Activated CD4-positive, alpha-beta T cell treated with anti-CD3 and anti-CD28 coated beads, Interleukin-2, amount 50 U/mL, for 24 hours (primary cell): ENCODE measurements at regions not wholly inside any gene's neighbourhood (a gene's known extent, or its start where the extent isn't known, plus 50 kb on each side); places are given as distances from the start of the nearest gene placed in this dataset.

Source experiments
- DNase-seq, 2 donors: peaks; one replicate each; pipeline ENCODE4 v3.0.0-alpha.2; 2020; ENCODE audit warnings: low read depth in 1 of 2, low spot score in 1 of 2

DNA sequence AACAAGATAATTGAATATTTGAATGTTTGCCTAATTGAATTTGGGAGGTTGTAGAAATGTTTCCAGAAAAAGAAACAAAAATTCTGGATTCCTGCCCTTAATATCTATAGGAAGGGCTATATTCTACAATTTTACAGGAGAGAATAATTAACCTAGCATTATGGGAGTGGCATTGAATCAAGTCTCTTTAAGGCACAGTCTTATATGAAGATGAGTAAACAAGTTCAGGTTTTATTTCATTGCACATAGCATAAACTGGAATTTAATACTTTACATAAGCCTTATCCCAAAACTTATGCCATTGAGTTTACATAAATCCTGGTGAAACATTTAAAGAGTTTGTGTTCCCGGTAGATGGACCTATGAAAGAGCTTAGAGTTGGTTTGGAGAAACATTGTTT is 138.1 kb upstream of the ADAMTSL1 start:
- DNase-seq: no peak

GRCh38 chr9:18338042-18338441 is 135.9 kb upstream of the ADAMTSL1 start:
- no peak for DNase-seq

DNA sequence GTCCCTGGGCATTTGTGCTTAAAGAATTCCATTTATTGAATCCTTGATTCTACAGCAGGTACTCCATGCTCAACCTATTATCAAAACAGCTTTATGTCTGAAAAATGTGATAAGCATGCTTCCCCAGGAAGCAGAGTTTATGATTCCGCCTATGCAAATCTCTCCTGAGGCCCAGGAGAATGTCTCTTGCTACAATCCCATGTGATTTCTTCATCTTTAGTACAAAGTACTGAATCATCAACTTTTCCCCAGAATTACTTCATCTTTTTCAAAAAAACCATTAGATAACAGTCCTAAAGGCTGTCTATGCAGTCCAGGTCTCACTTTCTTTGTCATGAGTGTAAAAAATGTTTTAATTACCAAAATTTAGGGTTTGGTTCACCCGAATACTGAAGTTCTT is 130.2 kb upstream of the ADAMTSL1 start:
- DNase-seq: no peak

DNA sequence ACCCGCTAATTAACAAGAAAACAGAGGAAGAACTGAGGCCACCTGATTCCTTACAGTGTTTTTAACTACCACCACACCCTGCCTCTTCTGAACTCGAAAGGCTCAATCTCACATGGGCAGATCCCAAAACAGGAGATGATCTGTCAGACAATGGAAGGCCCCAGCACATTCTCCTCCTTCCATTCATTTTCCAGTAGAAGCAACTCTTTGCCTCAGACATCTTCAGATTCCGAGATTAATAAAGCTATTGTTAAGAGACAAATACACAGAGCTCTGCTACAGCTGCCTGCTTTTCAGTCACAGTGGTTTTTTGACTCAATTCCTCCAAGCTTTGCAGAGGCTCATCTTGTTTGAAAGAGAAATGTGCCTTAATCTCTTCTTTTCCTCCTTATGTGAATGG is 127.2 kb upstream of the ADAMTSL1 start:
- DNase-seq: no peak

DNA sequence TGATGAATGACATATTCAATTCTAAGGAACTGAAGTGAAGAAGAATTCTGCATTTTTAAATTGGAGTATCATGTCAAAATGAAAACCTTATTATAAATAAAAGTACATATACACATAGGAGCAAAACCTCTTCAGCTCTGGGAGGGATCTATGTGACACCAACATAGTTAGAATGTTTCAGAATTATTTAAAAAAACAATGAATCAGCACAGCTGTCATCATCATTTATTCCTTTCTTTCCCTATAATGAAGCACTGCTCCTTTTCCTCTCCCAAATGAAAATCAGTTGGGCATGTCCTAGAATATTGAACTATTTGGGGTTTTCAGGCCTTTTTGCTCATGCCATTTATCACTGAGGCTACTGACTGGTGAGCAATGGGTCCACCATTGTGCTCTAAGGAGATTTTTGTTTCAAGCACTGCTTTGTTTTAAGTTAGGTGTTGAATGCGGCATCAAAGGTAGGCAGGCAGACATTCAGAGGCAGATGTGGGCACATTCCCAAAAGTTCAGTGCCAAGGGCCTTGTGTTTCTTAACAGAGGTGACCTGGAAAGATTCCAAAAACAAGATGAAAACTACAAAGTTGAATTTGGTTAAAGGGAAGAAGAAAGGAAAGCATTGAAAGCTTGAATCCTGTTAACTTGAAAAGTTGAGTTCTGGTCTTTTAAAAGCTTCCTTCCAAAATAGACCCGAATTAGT is 126.4 kb upstream of the ADAMTSL1 start:
- no peak for DNase-seq

DNA sequence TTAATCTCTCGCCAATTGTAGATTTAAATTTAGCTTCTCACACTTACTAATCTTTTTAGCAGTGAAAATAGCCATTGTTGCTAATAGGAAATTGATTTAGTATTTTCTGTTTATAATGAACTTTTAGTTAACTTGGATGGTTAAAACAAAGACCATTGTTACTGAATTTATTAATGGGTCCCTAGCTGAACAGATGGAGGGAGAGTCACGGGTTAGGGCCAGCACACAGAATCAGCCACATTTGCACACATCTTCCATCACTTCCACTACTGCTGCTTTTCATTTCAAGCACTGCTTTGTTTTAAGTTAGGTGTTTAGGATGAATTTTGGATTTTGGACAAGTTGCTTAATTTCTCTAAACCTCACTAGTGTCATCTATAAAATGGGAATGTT is 125.9 kb upstream of the ADAMTSL1 start:
- no peak for DNase-seq

- DNase-seq: no peak
Measured at GRCh38 chr9:18349530-18349929, 124.4 kb upstream of the ADAMTSL1 start.

GRCh38 chr9:18350036-18350435 is 123.9 kb upstream of the ADAMTSL1 start:
- no peak for DNase-seq

DNA sequence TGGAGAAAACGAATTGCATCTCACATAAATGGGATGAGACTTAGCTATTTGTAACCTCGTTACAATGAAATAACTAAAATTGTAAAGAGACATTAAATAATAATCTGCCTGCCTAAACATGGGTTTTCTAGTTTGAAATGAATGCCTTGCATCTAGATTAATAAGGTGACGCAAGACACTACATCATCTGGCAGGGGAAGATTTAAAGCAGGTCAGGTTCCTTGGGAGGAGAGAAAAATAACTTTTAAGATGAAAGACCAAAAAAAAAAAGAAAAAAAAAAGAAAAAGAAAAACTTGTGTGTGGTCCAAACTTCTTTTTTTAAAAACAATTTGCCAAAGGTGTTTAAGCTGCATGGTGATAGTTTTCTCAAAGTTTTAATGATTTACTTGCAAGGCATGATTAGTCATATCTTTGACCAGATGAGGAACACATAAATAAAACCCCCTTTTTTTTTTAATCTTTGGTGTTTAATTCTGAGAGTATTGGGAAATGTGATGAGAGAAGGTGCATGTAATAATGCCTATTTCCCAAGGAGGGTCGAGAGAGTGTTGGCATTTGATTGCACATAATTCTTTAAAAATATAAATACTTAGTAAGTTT is 122.9 kb upstream of the ADAMTSL1 start:
- no peak for DNase-seq

DNA sequence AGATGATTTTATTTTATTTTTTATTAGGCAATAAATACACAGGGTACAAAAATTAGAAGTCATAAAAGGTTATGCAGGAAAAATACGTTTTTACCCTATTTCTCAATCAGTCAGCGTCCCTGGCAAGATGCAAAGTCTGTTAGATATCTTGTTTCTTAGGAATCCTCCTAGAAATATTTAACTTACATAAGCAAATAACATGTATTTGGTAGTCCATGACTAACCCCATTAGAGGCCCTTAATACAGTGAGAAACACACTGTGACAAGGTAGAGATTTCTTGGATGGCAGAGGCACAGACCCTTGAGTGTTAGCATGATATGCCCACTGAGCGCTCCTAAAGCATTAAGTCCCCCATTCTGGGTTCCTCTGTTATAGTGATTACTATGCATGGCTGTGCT is 121.2 kb upstream of the ADAMTSL1 start:
- DNase-seq: no peak

GRCh38 chr9:18353473-18353872 is 120.5 kb upstream of the ADAMTSL1 start:
- DNase-seq: no peak

- no peak for DNase-seq
Measured at GRCh38 chr9:18357321-18357720, 116.6 kb upstream of the ADAMTSL1 start.

DNA sequence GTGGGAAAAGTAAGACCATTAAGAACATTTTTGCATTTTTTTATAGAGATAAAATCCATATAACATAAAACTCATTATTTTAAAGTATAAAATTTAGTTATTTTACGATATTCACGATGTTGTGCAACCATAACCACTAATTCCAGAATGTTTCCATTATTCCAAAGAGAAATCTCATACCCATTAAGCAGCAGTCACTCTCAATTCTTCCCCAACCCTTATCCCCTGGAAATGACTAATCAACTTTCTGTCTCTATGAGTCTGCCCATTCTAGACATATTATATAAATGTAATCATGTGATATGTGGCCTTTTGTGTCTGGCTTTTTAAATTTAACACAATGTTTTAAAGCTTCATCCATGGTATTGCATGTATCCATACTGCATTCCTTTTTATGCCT is 115.6 kb upstream of the ADAMTSL1 start:
- no peak for DNase-seq

- DNase-seq: no peak
Measured at GRCh38 chr9:18359335-18359734, 114.6 kb upstream of the ADAMTSL1 start.

- no peak for DNase-seq
Measured at GRCh38 chr9:18360005-18360404, 113.9 kb upstream of the ADAMTSL1 start.

GRCh38 chr9:18361646-18362045 is 112.3 kb upstream of the ADAMTSL1 start:
- DNase-seq: no peak

- DNase-seq: no peak
Measured at GRCh38 chr9:18362166-18362565, 111.8 kb upstream of the ADAMTSL1 start.

GRCh38 chr9:18362901-18363685 is 110.9 kb upstream of the ADAMTSL1 start:
- no peak for DNase-seq

- DNase-seq: no peak
Measured at GRCh38 chr9:18365651-18366050, 108.3 kb upstream of the ADAMTSL1 start.

DNA sequence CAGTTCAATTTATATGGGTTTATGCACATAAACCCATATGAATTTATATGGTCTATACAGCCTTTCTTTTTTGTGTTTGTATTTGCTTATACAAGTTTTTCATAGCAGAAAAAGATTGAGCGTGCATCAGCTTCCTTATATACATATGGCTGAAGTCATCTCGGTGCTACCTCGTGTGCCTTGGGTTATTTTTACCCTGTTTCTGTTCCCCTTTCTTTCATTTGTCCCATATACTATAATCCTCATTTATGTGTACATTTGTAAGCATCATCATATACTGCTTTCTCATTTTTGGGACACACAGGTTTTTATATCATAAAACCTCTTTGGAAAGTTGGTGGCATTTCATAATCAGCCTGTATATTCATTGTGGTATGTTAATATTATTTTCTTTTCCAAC is 107.8 kb upstream of the ADAMTSL1 start:
- DNase-seq: no peak

GRCh38 chr9:18368206-18368605 is 105.7 kb upstream of the ADAMTSL1 start:
- no peak for DNase-seq

- DNase-seq: no peak
Measured at GRCh38 chr9:18371141-18371540, 102.8 kb upstream of the ADAMTSL1 start.
